PC-3 (cell line): ENCODE measurements at regions not wholly inside any gene's neighbourhood (a gene's known extent, or its start where the extent isn't known, plus 50 kb on each side); places are given as distances from the start of the nearest gene placed in this dataset.

ENCODE experiments used
- EZH2 ChIP-seq: fragments of 300-600 bp; sonication (generic); IDR thresholded peaks from one replicate; pipeline ENCODE4 v1.6.1; 2017; ENCODE audit warnings: antibody characterized with exemption, mild to moderate bottlenecking, low read length; ENCODE audit not compliant: unreplicated experiment
- EZH2phosphoT487 ChIP-seq: fragments of 300-600 bp; sonication (generic); IDR thresholded peaks from 2 replicates; pipeline ENCODE4 v1.6.1; 2018; ENCODE audit warnings: mild to moderate bottlenecking, antibody characterized with exemption, low read length, borderline replicate concordance
- TF ChIP-seq, protein P1 (sequence below): fragments of 300-600 bp; sonication (generic); conservative IDR thresholded peaks from 2 replicates; pipeline ENCODE4 v1.5.1; 2017; ENCODE audit warnings: antibody characterized with exemption, low read depth, mild to moderate bottlenecking, low read length

- TF ChIP-seq EZH2phosphoT487 = no peak
- TF ChIP-seq, protein P1, sequence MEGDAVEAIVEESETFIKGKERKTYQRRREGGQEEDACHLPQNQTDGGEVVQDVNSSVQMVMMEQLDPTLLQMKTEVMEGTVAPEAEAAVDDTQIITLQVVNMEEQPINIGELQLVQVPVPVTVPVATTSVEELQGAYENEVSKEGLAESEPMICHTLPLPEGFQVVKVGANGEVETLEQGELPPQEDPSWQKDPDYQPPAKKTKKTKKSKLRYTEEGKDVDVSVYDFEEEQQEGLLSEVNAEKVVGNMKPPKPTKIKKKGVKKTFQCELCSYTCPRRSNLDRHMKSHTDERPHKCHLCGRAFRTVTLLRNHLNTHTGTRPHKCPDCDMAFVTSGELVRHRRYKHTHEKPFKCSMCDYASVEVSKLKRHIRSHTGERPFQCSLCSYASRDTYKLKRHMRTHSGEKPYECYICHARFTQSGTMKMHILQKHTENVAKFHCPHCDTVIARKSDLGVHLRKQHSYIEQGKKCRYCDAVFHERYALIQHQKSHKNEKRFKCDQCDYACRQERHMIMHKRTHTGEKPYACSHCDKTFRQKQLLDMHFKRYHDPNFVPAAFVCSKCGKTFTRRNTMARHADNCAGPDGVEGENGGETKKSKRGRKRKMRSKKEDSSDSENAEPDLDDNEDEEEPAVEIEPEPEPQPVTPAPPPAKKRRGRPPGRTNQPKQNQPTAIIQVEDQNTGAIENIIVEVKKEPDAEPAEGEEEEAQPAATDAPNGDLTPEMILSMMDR = no peak
- TF ChIP-seq EZH2 = no peak
These were observed 1707.0 kb downstream of the EFNA5 start for GRCh38 chr5:105963696-105964255.
